Left ventricle myocardium inferior (tissue), 1 donor: ENCODE measurements at regions not wholly inside any gene's neighbourhood (a gene's known extent, or its start where the extent isn't known, plus 50 kb on each side); places are given as distances from the start of the nearest gene placed in this dataset.

Experiments used
- DNase-seq: peaks from one replicate; pipeline ENCODE4 v3.0.0-alpha.2; 2020
- H3K27ac ChIP-seq: fragments of 200-600 bp; replicated peaks from 2 replicates; pipeline ENCODE4 v1.8.0; 2021
- H3K27me3 ChIP-seq: fragments of 200-600 bp; 2 replicates; pipeline ENCODE4 v1.8.0; 2021; ENCODE audit warnings: low read depth
- H3K36me3 ChIP-seq: fragments of 200-600 bp; 2 replicates; pipeline ENCODE4 v1.8.0; 2021
- H3K4me1 ChIP-seq: fragments of 200-600 bp; 2 replicates; pipeline ENCODE4 v1.8.0; 2021
- H3K4me3 ChIP-seq: fragments of 200-600 bp; 2 replicates; pipeline ENCODE4 v1.8.0; 2021; ENCODE audit warnings: mild to moderate bottlenecking, moderate library complexity
- H3K9me3 ChIP-seq: fragments of 200-600 bp; replicated peaks from 2 replicates; pipeline ENCODE4 v1.8.0; 2021
- CTCF ChIP-seq: fragments of 200-600 bp; IDR thresholded peaks from 2 replicates; pipeline ENCODE4 v1.8.0; 2021; ENCODE audit warnings: antibody characterized with exemption, mild to moderate bottlenecking, borderline replicate concordance
- intact Hi-C: fragments of 100-400 bp; cut with micrococcal nuclease; formaldehyde crosslinking; loops from one replicate; pipeline ENCODE4 v1.11.0; 2022
- donor health status: DM: no; HTN: yes; CAD: no; lungs with severe emphysema.

DNA sequence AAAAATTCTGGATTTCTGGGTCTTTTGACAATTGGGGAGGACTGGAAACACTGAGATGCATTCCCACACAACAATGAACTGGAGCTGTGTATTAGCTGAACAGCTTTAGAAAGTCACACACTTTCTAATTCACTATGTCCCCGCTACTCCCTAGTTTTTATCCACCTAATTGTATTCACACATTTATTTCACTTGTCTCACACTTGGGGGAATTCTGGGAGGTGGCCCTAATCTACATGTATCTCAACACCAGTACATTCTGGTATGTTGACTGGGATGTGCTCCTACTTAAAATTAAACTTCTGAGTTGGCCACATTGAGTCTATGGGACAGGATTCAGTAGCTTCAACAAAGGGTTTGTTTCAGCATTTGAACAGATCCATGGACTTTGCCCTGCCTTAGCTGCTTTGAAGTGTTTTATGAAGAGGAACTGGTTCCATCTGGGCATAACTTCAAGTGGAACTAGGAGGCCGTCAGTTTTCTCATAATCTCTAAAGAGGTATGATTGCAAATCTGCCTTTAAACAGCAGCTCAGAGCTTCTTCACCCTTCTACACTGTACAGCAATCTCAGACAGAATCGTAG lies 106.5 kb upstream of the CMC1 start:
- H3K4me1 ChIP-seq: peaks cover 8% of the 10 kb centered on the region
- intact Hi-C loops: no loop called here
- H3K36me3 ChIP-seq: no peaks in the 10 kb centered on the region
- no peaks in the 10 kb centered on the region for H3K9me3 ChIP-seq
- DNase-seq: no peak
- no peak for TF ChIP-seq CTCF
- H3K4me3 ChIP-seq: no peak overlapping the region
- H3K27ac ChIP-seq: no peak overlapping the region
- H3K27me3 ChIP-seq: no peaks in the 10 kb centered on the region

DNA sequence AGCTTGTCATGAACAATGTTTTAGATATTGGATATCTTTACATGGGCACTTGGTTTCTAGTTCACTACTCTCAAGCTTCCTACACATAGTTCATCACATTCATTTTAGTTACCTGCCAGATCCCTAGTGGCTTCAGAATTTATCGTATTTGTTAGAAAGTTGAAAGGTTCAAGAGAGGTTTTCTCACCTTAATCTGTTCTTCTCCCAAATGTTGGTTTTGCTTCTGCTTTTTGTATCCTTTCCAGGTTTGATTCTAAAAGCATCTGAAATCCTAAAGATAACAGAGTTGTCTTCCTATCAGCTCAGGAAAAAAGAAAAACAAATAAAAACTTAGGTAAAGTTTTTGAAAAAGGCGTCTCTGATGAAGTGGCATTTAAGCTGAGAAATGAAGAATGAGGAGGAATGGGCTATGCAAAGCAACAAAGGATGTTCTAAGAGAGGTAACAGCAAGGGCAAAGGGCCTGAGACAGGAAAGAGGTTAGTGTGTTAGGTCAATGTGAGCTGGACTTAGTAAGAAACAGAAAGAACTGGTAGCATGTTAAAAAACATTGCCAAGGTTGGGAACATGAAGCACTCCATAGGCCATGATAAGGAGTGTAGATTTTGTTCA lies 104.7 kb upstream of the CMC1 start:
- Histone ChIP-seq H3K4me3 (no peak overlapping the region), H3K27me3 (no peaks in the 10 kb centered on the region), H3K36me3 (no peaks in the 10 kb centered on the region), H3K4me1 (peaks cover 8% of the 10 kb centered on the region), H3K9me3 (no peaks in the 10 kb centered on the region), H3K27ac (no peak overlapping the region)
- TF ChIP-seq CTCF: no peak
- no peak for DNase-seq
- intact Hi-C loops: no loop called here

DNA sequence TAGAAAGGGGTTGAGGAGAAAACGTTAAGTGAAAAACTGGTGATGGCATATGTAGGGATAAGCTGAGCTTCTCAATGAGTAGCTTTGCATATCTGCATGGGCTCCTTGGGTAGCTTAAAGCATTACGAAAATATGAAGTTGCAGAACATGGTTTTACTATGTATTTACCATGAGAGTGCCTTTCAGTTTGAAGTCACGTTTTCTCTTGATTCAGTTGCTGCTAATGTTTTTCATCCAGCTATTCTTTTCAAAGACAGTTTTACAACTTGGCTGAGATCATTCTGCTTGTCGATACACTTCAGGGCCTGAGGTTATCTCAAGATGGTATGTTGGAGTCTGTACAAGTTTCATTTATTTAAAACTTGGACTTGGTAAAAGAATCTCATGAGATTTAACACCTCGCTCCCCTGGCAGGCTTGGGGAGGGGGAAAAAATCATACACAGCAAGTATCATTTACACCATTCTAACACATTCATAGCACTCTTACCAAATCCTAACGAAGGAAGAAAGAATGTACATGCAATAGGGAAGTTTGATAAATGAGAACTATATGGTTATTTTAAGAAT lies 103.3 kb upstream of the CMC1 start:
- Histone ChIP-seq H3K4me1 (peaks cover 8% of the 10 kb centered on the region), H3K36me3 (no peaks in the 10 kb centered on the region), H3K9me3 (no peaks in the 10 kb centered on the region), H3K4me3 (no peak overlapping the region), H3K27me3 (no peaks in the 10 kb centered on the region), H3K27ac (peak overlapping the region; percentile 83)
- DNase-seq: no peak
- intact Hi-C loops: no loop called here
- TF ChIP-seq CTCF: no peak

DNA sequence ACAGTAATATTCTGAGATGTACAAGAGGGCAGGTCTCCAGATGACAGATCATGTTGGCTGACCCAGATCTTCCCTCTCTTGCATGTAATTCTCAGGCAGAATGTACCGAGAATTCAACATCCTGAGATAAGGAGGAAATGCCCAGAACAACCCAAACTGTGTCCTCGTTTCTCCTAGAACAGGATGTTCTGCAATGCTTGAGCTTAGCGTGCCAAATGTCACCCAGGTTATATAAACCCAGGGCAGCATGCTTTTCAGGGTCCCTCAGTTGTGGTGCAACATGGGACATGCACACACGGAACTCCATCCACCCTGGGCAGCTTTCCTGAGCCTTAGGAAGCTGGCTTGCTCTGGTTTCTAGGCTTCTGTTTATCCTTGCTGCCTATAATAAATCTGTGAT lies 102.1 kb upstream of the CMC1 start:
- peak; percentile 36 for DNase-seq
- intact Hi-C loops: no loop called here
- Histone ChIP-seq H3K9me3 (no peaks in the 10 kb centered on the region), H3K27me3 (no peaks in the 10 kb centered on the region), H3K4me1 (peaks cover 8% of the 10 kb centered on the region), H3K36me3 (no peaks in the 10 kb centered on the region), H3K27ac (peak overlapping the region; percentile 83), H3K4me3 (no peak overlapping the region)
- TF ChIP-seq CTCF: no peak

DNA sequence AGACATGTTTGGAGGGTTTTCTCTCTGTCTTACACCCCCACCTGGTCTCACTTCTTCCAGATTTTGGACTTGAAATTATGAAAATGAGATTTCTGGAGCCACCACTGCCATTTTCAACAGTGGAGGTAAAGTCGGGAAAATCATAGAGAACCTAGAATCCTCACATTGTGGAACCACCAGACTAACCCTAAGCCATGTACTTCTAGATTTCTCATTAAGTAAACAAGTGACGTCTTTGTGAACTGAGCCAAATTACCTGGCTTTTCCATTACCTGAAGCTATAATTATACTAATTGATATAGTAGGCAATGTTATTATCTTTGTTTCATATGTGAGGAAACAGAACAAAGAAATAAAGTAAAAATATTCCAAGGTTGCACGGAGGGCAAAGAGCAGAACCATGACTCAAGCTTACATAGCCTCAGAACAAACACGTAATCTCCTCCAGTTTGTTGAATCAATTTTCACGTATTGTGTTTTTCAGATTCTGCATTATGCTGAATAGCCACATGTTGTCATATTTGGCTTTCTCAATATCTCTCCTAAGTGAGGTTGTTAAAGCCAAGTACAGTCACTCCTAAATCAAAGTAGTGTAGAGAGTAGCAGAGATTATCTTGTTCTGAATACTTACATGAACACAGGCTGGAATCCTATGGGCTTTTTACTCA lies 101.3 kb upstream of the CMC1 start:
- H3K27me3 ChIP-seq: no peaks in the 10 kb centered on the region
- no peak overlapping the region for H3K4me3 ChIP-seq
- intact Hi-C loops: no loop called here
- H3K36me3 ChIP-seq: no peaks in the 10 kb centered on the region
- peak overlapping the region; percentile 83 for H3K27ac ChIP-seq
- H3K9me3 ChIP-seq: no peaks in the 10 kb centered on the region
- DNase-seq: no peak
- peaks cover 8% of the 10 kb centered on the region for H3K4me1 ChIP-seq
- no peak for TF ChIP-seq CTCF
